ENCODE measurements at regions not wholly inside any gene's neighbourhood (a gene's known extent, or its start where the extent isn't known, plus 50 kb on each side); places are given as distances from the start of the nearest gene placed in this dataset.

DNA sequence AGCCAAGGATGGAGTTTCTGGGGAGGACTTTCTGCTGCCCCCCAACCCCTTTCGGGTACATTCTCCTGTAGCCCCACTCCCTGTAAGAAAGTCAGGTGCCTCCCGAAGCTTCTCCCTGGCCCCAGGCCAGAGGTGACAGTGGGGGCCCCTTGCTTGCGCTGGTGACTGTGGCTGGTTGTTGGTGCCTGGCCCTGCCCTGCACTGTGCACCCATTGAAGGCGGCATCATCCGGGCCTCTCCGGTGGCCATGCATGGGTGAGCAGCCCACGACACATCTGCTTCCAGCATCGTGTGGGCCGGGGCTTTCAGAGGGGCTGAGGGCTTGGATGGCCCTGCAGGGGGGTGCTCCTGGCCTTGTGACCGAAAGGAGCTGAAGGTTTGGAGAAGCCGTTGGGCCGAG lies 297.0 kb downstream of the SEC14L1 start:
- TF ChIP-seq, protein P1, sequence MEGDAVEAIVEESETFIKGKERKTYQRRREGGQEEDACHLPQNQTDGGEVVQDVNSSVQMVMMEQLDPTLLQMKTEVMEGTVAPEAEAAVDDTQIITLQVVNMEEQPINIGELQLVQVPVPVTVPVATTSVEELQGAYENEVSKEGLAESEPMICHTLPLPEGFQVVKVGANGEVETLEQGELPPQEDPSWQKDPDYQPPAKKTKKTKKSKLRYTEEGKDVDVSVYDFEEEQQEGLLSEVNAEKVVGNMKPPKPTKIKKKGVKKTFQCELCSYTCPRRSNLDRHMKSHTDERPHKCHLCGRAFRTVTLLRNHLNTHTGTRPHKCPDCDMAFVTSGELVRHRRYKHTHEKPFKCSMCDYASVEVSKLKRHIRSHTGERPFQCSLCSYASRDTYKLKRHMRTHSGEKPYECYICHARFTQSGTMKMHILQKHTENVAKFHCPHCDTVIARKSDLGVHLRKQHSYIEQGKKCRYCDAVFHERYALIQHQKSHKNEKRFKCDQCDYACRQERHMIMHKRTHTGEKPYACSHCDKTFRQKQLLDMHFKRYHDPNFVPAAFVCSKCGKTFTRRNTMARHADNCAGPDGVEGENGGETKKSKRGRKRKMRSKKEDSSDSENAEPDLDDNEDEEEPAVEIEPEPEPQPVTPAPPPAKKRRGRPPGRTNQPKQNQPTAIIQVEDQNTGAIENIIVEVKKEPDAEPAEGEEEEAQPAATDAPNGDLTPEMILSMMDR (IDR thresholded peaks at IDR 0.05) = no peak
- TF ChIP-seq POLR2AphosphoS5 (IDR thresholded peaks at IDR 0.05; ENCODE audit: insufficient read depth in 1 of 2, low read depth in 1 of 2) (no peak), POLR2A (IDR thresholded peaks at IDR 0.05) (no peak)

All from vagina (tissue), 2 donors.